Osteoblast (primary cell): ENCODE measurements at regions not wholly inside any gene's neighbourhood (a gene's known extent, or its start where the extent isn't known, plus 50 kb on each side); places are given as distances from the start of the nearest gene placed in this dataset.
A peak's percentile ranks its signal among the peaks of the same experiment; 100 is the strongest.

Experiments used
- DNase-seq: peaks from one replicate; pipeline ENCODE4 v3.0.0; 2011; ENCODE audit warnings: low spot score, mixed read lengths; ENCODE audit not compliant: insufficient read length; ENCODE audit errors: missing footprints
- H2AFZ ChIP-seq: 2 replicates; pipeline ENCODE4 v1.6.0; 2011; ENCODE audit warnings: mild to moderate bottlenecking, low read length
- H3K27ac ChIP-seq: 2 replicates; pipeline ENCODE4 v1.5.1; 2011; ENCODE audit warnings: mild to moderate bottlenecking, low read depth, low read length, moderate library complexity
- H3K27me3 ChIP-seq: 2 replicates; pipeline ENCODE4 v1.6.0; 2012; ENCODE audit warnings: mild to moderate bottlenecking, control low read depth, inconsistent platforms, low read length, moderate library complexity; ENCODE audit not compliant: insufficient read depth
- H3K36me3 ChIP-seq: 2 replicates; pipeline ENCODE4 v1.5.1; 2011; ENCODE audit warnings: mild to moderate bottlenecking, low read length, control low read depth, moderate library complexity; ENCODE audit not compliant: insufficient read depth
- H3K4me1 ChIP-seq: 2 replicates; pipeline ENCODE4 v1.5.1; 2011; ENCODE audit warnings: mild to moderate bottlenecking, low read length, control low read depth, moderate library complexity; ENCODE audit not compliant: insufficient read depth
- H3K4me2 ChIP-seq: 2 replicates; pipeline ENCODE4 v1.6.0; 2011; ENCODE audit warnings: mild to moderate bottlenecking, low read length; ENCODE audit not compliant: insufficient read depth
- H3K4me3 ChIP-seq: fragments of 200-600 bp; sonication (generic); 3 replicates; pipeline ENCODE4 v1.5.1; 2012; ENCODE audit warnings: mild to moderate bottlenecking, low read length, inconsistent platforms; ENCODE audit not compliant: insufficient read depth
- H3K79me2 ChIP-seq: 2 replicates; pipeline ENCODE4 v1.6.0; 2012; ENCODE audit warnings: mild to moderate bottlenecking, low read length, control low read depth, inconsistent platforms; ENCODE audit not compliant: insufficient read depth
- H3K9me3 ChIP-seq: 2 replicates; pipeline ENCODE4 v1.5.1; 2011; ENCODE audit warnings: low read depth, low read length, control low read depth
- H4K20me1 ChIP-seq: 2 replicates; pipeline ENCODE4 v1.6.0; 2012; ENCODE audit warnings: mild to moderate bottlenecking, low read length, control low read depth; ENCODE audit not compliant: insufficient read depth
- CTCF ChIP-seq: IDR thresholded peaks from 2 replicates; pipeline ENCODE4 v1.5.1; 2011; ENCODE audit warnings: mild to moderate bottlenecking, low read depth, low read length, moderate library complexity; ENCODE audit errors: extremely low read depth

GRCh38 chr5:15252331-15252730 lies 247.6 kb upstream of the FBXL7 start:
- H3K4me2 ChIP-seq: no peak overlapping the region
- H3K9me3 ChIP-seq: no peaks in the 10 kb centered on the region
- TF ChIP-seq CTCF: no peak
- H4K20me1 ChIP-seq: no peaks in the 10 kb centered on the region
- H3K36me3 ChIP-seq: no peaks in the 10 kb centered on the region
- H3K79me2 ChIP-seq: no peaks in the 10 kb centered on the region
- DNase-seq: no peak
- peaks cover 10% of the 10 kb centered on the region for H3K4me1 ChIP-seq
- no peak overlapping the region for H2AFZ ChIP-seq
- H3K4me3 ChIP-seq: no peak overlapping the region
- H3K27me3 ChIP-seq: peaks cover 4% of the 10 kb centered on the region
- H3K27ac ChIP-seq: no peak overlapping the region

GRCh38 chr5:15249152-15249551 lies 250.8 kb upstream of the FBXL7 start:
- DNase-seq: no peak
- no peaks in the 10 kb centered on the region for H3K27me3 ChIP-seq
- no peak for TF ChIP-seq CTCF
- H3K79me2 ChIP-seq: no peaks in the 10 kb centered on the region
- no peaks in the 10 kb centered on the region for H3K36me3 ChIP-seq
- no peaks in the 10 kb centered on the region for H4K20me1 ChIP-seq
- peaks cover 2% of the 10 kb centered on the region for H3K9me3 ChIP-seq
- no peak overlapping the region for H3K4me3 ChIP-seq
- H3K27ac ChIP-seq: peak overlapping the region; percentile 53
- peak overlapping the region; percentile 34 for H3K4me2 ChIP-seq
- H2AFZ ChIP-seq: no peak overlapping the region
- peaks cover 10% of the 10 kb centered on the region for H3K4me1 ChIP-seq

- H2AFZ ChIP-seq: no peak overlapping the region
- H3K4me2 ChIP-seq: peak overlapping the region; percentile 34
- H4K20me1 ChIP-seq: no peaks in the 10 kb centered on the region
- H3K36me3 ChIP-seq: no peaks in the 10 kb centered on the region
- no peaks in the 10 kb centered on the region for H3K79me2 ChIP-seq
- H3K27me3 ChIP-seq: no peaks in the 10 kb centered on the region
- no peak overlapping the region for H3K4me3 ChIP-seq
- peaks cover 10% of the 10 kb centered on the region for H3K4me1 ChIP-seq
- DNase-seq: no peak
- no peak for TF ChIP-seq CTCF
- H3K27ac ChIP-seq: peak overlapping the region; percentile 53
- H3K9me3 ChIP-seq: peaks cover 2% of the 10 kb centered on the region
These were observed 251.2 kb upstream of the FBXL7 start for GRCh38 chr5:15248731-15249130.

GRCh38 chr5:15245913-15246312 lies 254.1 kb upstream of the FBXL7 start:
- Histone ChIP-seq H3K27ac (no peak overlapping the region), H3K27me3 (no peaks in the 10 kb centered on the region), H4K20me1 (no peaks in the 10 kb centered on the region), H3K4me3 (no peak overlapping the region), H2AFZ (no peak overlapping the region), H3K36me3 (no peaks in the 10 kb centered on the region), H3K79me2 (no peaks in the 10 kb centered on the region), H3K4me2 (no peak overlapping the region), H3K9me3 (peaks cover 2% of the 10 kb centered on the region), H3K4me1 (peaks cover 10% of the 10 kb centered on the region)
- no peak for DNase-seq
- TF ChIP-seq CTCF: no peak
